22Rv1 (cell line): ENCODE measurements at regions not wholly inside any gene's neighbourhood (a gene's known extent, or its start where the extent isn't known, plus 50 kb on each side); places are given as distances from the start of the nearest gene placed in this dataset.

Experiments used
- ZFX ChIP-seq: fragments of 450-650 bp; IDR thresholded peaks from 2 replicates; pipeline ENCODE4 v1.6.1; 2017; ENCODE audit warnings: antibody characterized with exemption, borderline replicate concordance
- TF ChIP-seq, protein P1 (sequence below): fragments of 450-650 bp; IDR thresholded peaks from 2 replicates; pipeline ENCODE4 v1.5.1; 2017; ENCODE audit warnings: mild to moderate bottlenecking

DNA sequence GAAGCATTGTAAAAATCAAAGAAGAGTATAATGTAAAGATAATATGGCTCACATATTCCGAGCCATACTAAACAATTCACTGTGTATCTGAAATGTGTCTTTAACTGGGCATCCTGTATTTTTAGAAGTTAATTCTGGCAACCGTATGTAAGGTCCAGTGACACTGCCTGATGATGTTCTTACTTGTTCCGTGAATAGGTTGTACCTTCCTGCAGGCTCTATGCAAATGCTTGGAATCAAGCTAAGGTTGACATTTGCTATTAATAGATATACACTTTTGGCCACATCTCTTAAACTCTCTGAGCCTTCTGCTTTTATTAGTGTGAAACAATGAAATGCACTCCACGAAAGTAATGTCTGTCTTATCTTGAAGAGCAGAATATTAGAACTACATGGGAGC, 534.6 kb downstream of the CCDC85A start:
- TF ChIP-seq, protein P1, sequence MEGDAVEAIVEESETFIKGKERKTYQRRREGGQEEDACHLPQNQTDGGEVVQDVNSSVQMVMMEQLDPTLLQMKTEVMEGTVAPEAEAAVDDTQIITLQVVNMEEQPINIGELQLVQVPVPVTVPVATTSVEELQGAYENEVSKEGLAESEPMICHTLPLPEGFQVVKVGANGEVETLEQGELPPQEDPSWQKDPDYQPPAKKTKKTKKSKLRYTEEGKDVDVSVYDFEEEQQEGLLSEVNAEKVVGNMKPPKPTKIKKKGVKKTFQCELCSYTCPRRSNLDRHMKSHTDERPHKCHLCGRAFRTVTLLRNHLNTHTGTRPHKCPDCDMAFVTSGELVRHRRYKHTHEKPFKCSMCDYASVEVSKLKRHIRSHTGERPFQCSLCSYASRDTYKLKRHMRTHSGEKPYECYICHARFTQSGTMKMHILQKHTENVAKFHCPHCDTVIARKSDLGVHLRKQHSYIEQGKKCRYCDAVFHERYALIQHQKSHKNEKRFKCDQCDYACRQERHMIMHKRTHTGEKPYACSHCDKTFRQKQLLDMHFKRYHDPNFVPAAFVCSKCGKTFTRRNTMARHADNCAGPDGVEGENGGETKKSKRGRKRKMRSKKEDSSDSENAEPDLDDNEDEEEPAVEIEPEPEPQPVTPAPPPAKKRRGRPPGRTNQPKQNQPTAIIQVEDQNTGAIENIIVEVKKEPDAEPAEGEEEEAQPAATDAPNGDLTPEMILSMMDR = no peak
- no peak for TF ChIP-seq ZFX
